ENCODE measurements at regions not wholly inside any gene's neighbourhood (a gene's known extent, or its start where the extent isn't known, plus 50 kb on each side); places are given as distances from the start of the nearest gene placed in this dataset.

DNA sequence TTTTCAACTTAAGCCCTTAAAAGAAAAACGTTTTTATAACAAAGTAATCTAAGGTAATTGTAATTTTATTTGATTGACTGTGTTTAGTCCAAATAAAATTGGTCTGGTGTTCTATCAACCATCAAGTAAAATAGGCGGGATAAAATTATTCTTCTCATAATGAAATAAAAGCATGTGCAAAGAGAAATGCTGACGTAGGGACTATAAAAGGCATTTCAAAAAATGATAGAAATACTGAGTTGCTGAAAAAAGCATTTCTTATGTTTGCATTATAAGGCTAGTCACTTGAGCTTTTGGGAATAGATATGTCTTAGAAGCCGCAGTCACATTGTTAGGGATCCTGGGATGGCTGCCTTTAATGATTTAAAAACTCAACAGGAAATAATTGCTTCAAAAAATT lies 608.0 kb upstream of the JAG1 start:
- Histone ChIP-seq H3K36me3 (ENCODE audit: control insufficient read depth, insufficient read depth, low read length) (no peaks in the 10 kb centered on the region), H3K9me3 (ENCODE audit: control insufficient read depth, insufficient read depth, low read length) (no peaks in the 10 kb centered on the region), H3K4me3 (ENCODE audit: low read depth, low read length) (no peak overlapping the region), H3K9ac (ENCODE audit: low read depth, low read length) (no peak overlapping the region), H3K27me3 (ENCODE audit: control insufficient read depth, insufficient read depth, low read length) (no peaks in the 10 kb centered on the region), H3K4me1 (ENCODE audit: control insufficient read depth, insufficient read depth, low read length) (no peaks in the 10 kb centered on the region)

DNA sequence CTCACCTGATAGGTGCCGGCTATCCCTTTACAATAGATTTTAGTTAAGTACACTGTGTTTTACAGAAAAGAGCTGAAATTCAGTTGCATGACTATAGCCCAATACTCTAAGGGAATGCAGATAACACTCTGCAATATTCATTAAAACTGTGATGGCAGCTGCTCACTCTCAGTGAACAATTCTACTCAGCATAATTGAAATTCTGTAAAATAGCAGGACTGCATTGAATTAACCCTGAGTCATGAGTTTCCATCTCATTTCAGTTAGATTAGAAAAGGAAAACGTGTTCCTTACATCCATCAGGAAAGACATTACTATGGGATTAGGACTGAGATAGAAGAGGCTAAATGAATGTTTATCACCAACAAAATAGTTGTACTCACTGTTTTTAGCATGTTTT lies 613.3 kb upstream of the JAG1 start:
- H3K27me3 ChIP-seq (ENCODE audit: control insufficient read depth, insufficient read depth, low read length), result no peaks in the 10 kb centered on the region
- H3K4me3 ChIP-seq (ENCODE audit: low read depth, low read length), result no peak overlapping the region
- no peaks in the 10 kb centered on the region for H3K9me3 ChIP-seq (ENCODE audit: control insufficient read depth, insufficient read depth, low read length)
- H3K36me3 ChIP-seq (ENCODE audit: control insufficient read depth, insufficient read depth, low read length), result no peaks in the 10 kb centered on the region
- H3K9ac ChIP-seq (ENCODE audit: low read depth, low read length), result no peak overlapping the region
- H3K4me1 ChIP-seq (ENCODE audit: control insufficient read depth, insufficient read depth, low read length), result no peaks in the 10 kb centered on the region

DNA sequence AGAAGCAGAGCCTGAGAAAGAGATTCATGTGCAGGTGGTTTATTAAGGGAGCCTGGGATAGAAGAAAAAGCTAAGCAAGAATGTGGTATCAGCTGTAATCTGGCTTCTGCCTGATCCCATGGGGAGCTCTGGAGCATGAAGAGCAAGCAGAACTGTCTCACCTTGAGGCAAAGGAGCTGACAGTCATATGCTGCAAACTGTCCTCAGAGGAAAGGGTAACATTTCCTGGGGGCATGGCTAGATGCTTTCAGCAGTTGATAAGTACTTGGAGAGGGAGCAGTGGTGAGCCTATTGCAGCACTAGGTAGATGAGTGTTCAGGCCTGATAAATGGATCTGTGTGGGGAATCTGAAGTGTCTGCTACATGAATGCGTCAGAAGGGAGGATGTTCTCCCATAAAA lies 621.5 kb upstream of the BTBD3 start:
- H3K4me3 ChIP-seq (ENCODE audit: low read depth, low read length), result no peak overlapping the region
- no peaks in the 10 kb centered on the region for H3K4me1 ChIP-seq (ENCODE audit: control insufficient read depth, insufficient read depth, low read length)

DNA sequence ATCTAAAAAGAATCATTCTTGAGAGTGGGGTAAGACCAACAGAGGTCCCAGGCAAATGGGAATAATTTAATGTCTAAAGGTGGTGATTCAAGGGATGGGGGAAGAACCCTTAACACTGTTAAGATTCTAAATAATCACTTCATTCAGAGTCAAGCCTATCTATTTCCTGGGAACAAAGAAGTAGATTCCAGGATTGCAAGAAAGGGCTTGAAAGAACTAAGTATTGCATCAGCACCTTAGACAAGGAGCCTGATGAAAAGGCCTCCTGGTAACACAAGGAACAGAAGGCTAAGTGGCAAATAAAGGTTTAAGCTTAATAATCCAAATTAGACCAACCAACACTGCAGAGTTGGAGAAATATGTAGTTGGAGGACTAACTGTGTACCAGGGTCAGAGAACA lies 620.7 kb upstream of the BTBD3 start:
- H3K4me1 ChIP-seq (ENCODE audit: control insufficient read depth, insufficient read depth, low read length), result no peaks in the 10 kb centered on the region
- no peak overlapping the region for H3K4me3 ChIP-seq (ENCODE audit: low read depth, low read length)
- no peaks in the 10 kb centered on the region for H3K36me3 ChIP-seq (ENCODE audit: control insufficient read depth, insufficient read depth, low read length)
- no peak overlapping the region for H3K9ac ChIP-seq (ENCODE audit: low read depth, low read length)
- no peaks in the 10 kb centered on the region for H3K9me3 ChIP-seq (ENCODE audit: control insufficient read depth, insufficient read depth, low read length)
- H3K27me3 ChIP-seq (ENCODE audit: control insufficient read depth, insufficient read depth, low read length), result no peaks in the 10 kb centered on the region

More for the DNA sequence above, 621.5 kb upstream of the BTBD3 start:
- Histone ChIP-seq H3K9ac (ENCODE audit: low read depth, low read length) (no peak overlapping the region), H3K27me3 (ENCODE audit: control insufficient read depth, insufficient read depth, low read length) (no peaks in the 10 kb centered on the region), H3K9me3 (ENCODE audit: control insufficient read depth, insufficient read depth, low read length) (no peaks in the 10 kb centered on the region), H3K36me3 (ENCODE audit: control insufficient read depth, insufficient read depth, low read length) (no peaks in the 10 kb centered on the region)

DNA sequence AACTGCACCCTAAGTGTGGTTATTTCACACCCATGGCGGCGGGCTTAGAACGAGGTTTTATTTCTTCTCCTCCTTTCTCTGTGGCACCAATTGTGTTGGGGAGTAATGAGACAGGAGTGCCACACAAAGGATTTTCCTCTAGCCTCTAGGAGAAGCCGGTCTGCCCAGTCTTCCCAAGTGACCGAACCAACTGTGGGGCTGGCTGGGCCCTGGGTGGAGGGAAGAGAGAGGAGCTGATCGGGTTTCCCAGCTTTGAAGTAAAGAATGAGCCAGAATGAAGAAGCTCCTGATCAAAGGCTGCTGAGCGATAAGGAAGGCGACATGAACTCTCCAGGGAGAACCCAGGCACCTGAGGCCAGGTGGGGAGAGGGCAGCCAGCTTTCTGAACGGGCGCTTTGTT lies 616.0 kb upstream of the BTBD3 start:
- Histone ChIP-seq H3K4me1 (ENCODE audit: control insufficient read depth, insufficient read depth, low read length) (no peaks in the 10 kb centered on the region), H3K4me3 (ENCODE audit: low read depth, low read length) (no peak overlapping the region), H3K27me3 (ENCODE audit: control insufficient read depth, insufficient read depth, low read length) (no peaks in the 10 kb centered on the region), H3K9ac (ENCODE audit: low read depth, low read length) (no peak overlapping the region), H3K9me3 (ENCODE audit: control insufficient read depth, insufficient read depth, low read length) (no peaks in the 10 kb centered on the region), H3K36me3 (ENCODE audit: control insufficient read depth, insufficient read depth, low read length) (no peaks in the 10 kb centered on the region)

DNA sequence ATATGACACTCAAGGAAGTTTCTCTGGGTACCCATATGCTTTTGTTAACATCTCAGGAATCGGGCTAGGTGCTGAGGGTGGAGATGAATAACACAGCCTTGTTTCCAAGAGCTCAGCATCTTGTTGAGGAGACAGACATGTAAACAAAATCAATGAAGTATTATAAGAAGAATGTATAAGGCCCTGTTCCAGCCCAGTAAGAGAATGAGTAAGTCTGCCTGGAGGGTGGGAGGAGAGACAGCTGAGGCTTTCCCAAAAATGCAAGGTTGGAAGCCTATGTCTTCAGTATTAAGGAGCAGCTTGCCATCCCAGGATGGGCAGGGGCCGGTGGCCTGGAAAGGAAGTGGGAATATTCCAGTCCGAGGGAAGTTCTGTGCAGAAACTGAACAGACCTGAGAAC lies 615.3 kb upstream of the BTBD3 start:
- H3K36me3 ChIP-seq (ENCODE audit: control insufficient read depth, insufficient read depth, low read length), result no peaks in the 10 kb centered on the region
- no peaks in the 10 kb centered on the region for H3K27me3 ChIP-seq (ENCODE audit: control insufficient read depth, insufficient read depth, low read length)
- no peak overlapping the region for H3K4me3 ChIP-seq (ENCODE audit: low read depth, low read length)
- no peaks in the 10 kb centered on the region for H3K4me1 ChIP-seq (ENCODE audit: control insufficient read depth, insufficient read depth, low read length)
- no peaks in the 10 kb centered on the region for H3K9me3 ChIP-seq (ENCODE audit: control insufficient read depth, insufficient read depth, low read length)
- no peak overlapping the region for H3K9ac ChIP-seq (ENCODE audit: low read depth, low read length)

DNA sequence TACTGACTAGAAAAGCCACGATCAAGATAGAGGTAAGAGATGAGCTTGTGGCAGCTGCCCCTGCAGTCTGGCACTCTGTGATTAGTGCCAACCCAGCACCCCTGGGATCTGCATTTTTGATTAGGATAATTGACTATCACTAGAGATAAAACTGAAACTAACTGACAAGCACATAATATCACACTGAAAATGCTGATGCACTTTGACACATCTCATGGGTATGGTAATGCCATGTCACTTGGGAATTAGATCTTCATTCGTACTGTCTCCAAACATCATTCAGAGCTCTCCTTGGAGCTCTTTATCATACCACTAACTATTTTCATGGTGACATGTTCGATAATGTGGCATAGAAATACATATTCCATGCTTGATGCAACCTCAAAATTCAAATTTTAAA lies 612.9 kb upstream of the BTBD3 start:
- Histone ChIP-seq H3K27me3 (ENCODE audit: control insufficient read depth, insufficient read depth, low read length) (no peaks in the 10 kb centered on the region), H3K9me3 (ENCODE audit: control insufficient read depth, insufficient read depth, low read length) (no peaks in the 10 kb centered on the region), H3K4me1 (ENCODE audit: control insufficient read depth, insufficient read depth, low read length) (no peaks in the 10 kb centered on the region), H3K36me3 (ENCODE audit: control insufficient read depth, insufficient read depth, low read length) (no peaks in the 10 kb centered on the region), H3K4me3 (ENCODE audit: low read depth, low read length) (no peak overlapping the region), H3K9ac (ENCODE audit: low read depth, low read length) (no peak overlapping the region)

DNA sequence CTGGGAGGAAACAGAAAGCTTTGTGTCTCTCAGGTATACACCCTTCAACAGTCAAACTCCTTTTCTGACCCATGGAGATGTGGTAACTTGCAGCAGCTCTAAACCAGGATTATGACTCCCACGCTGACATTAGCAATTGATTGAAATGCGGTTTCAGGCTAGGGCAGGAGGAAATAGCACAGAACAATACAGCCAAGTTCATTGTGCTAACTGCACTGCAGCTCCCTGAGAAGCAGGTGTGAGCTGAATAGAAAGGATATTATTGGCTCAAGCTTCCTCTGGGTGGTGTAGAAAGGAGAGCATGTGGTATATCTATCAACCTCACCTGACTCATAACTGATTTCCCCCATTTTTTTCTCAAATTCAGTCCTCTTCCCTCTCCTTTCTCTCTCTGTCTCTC lies 612.3 kb upstream of the BTBD3 start:
- H3K9ac ChIP-seq (ENCODE audit: low read depth, low read length), result no peak overlapping the region
- H3K36me3 ChIP-seq (ENCODE audit: control insufficient read depth, insufficient read depth, low read length), result no peaks in the 10 kb centered on the region

DNA sequence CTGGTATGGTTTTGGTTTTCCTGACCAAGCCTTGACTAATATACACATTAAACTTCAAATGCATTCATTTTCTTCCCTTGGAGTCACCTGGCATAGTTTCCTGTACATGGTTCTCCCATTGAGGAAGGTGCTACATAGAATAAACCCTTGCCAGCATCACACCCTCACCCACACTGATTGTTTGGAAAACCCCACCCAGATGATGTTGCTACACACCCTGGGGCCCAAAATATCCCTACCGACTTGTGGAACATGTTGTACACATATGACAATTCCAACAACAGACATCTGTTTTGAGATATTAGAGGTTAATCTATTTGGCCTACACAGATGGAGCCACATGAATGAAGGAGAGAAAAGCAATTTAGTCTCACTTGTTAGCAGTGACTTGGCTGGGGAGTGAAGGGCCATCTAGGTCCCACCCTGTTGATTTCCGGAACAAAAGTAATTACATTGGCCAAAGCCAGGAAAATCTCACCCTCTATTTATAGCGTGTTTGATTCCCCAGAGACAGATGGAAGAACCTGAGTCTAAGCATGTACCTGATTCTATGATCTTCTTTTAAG lies 606.0 kb upstream of the BTBD3 start:
- H3K4me3 ChIP-seq (ENCODE audit: low read depth, low read length), result no peak overlapping the region
- H3K9ac ChIP-seq (ENCODE audit: low read depth, low read length), result no peak overlapping the region
- no peaks in the 10 kb centered on the region for H3K4me1 ChIP-seq (ENCODE audit: control insufficient read depth, insufficient read depth, low read length)
- H3K9me3 ChIP-seq (ENCODE audit: control insufficient read depth, insufficient read depth, low read length), result no peaks in the 10 kb centered on the region
- no peaks in the 10 kb centered on the region for H3K27me3 ChIP-seq (ENCODE audit: control insufficient read depth, insufficient read depth, low read length)
- H3K36me3 ChIP-seq (ENCODE audit: control insufficient read depth, insufficient read depth, low read length), result no peaks in the 10 kb centered on the region

More for the DNA sequence above, 612.3 kb upstream of the BTBD3 start:
- no peaks in the 10 kb centered on the region for H3K9me3 ChIP-seq (ENCODE audit: control insufficient read depth, insufficient read depth, low read length)
- H3K4me3 ChIP-seq (ENCODE audit: low read depth, low read length), result no peak overlapping the region
- no peaks in the 10 kb centered on the region for H3K27me3 ChIP-seq (ENCODE audit: control insufficient read depth, insufficient read depth, low read length)
- H3K4me1 ChIP-seq (ENCODE audit: control insufficient read depth, insufficient read depth, low read length), result no peaks in the 10 kb centered on the region

DNA sequence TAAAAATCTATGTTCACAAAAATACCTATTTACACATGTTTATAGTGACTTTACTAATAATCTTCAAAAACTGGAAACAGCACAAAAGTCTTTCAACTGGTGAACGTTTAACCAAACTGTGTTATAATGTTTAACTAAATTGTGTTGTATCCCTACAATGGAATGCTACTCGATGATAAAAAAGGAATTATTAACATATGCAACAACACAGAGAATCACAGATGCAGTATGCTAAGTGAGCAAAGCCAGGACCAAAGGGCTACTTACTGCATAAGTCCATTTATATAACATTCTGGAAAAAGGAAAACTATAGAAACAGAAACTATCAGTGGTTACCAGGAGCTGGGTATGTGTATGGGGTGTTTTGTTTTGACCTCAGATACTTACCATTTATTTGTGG lies 602.2 kb upstream of the BTBD3 start:
- no peak overlapping the region for H3K9ac ChIP-seq (ENCODE audit: low read depth, low read length)
- no peaks in the 10 kb centered on the region for H3K4me1 ChIP-seq (ENCODE audit: control insufficient read depth, insufficient read depth, low read length)
- no peaks in the 10 kb centered on the region for H3K27me3 ChIP-seq (ENCODE audit: control insufficient read depth, insufficient read depth, low read length)
- no peak overlapping the region for H3K4me3 ChIP-seq (ENCODE audit: low read depth, low read length)
- no peaks in the 10 kb centered on the region for H3K36me3 ChIP-seq (ENCODE audit: control insufficient read depth, insufficient read depth, low read length)
- no peaks in the 10 kb centered on the region for H3K9me3 ChIP-seq (ENCODE audit: control insufficient read depth, insufficient read depth, low read length)

DNA sequence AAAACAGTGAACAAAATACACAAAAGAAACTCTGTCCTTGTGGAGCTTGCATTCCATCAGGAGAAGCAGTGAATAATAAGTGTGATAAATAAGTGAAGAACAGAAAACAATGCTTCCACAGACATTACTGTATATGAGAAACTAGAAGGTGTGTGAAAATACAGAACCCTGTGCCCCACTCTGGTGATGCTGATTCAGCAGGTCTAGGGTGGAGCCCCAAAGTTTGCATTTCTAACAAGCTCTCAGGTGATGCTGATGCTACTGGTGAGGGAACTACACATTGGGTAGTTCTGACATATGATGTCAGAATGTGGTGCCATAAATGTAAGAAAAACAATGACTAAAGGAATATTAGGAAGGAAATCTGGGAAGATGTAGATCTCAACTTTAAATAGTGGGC lies 601.4 kb upstream of the BTBD3 start:
- no peaks in the 10 kb centered on the region for H3K4me1 ChIP-seq (ENCODE audit: control insufficient read depth, insufficient read depth, low read length)
- H3K36me3 ChIP-seq (ENCODE audit: control insufficient read depth, insufficient read depth, low read length), result no peaks in the 10 kb centered on the region
- no peaks in the 10 kb centered on the region for H3K9me3 ChIP-seq (ENCODE audit: control insufficient read depth, insufficient read depth, low read length)
- no peak overlapping the region for H3K4me3 ChIP-seq (ENCODE audit: low read depth, low read length)
- no peaks in the 10 kb centered on the region for H3K27me3 ChIP-seq (ENCODE audit: control insufficient read depth, insufficient read depth, low read length)
- H3K9ac ChIP-seq (ENCODE audit: low read depth, low read length), result no peak overlapping the region

DNA sequence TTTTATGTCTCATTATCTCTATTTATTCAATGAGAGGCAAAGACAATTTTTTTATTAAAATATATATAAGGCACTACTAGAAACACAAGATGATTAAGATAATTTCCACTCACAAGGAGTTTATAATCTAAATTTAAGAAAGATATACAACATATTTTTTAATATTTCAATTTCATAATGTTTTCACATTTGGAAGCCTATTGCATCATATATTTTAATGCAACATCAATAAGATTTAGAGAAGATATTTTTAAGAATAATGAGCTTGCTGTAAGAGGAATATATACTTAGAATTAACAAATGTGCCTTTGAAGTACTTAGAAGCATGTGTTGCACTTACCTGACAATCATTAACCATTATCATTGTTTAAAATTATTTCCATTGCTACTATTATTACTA lies 597.7 kb upstream of the BTBD3 start:
- Histone ChIP-seq H3K9ac (ENCODE audit: low read depth, low read length) (no peak overlapping the region), H3K9me3 (ENCODE audit: control insufficient read depth, insufficient read depth, low read length) (no peaks in the 10 kb centered on the region), H3K4me3 (ENCODE audit: low read depth, low read length) (no peak overlapping the region), H3K4me1 (ENCODE audit: control insufficient read depth, insufficient read depth, low read length) (no peaks in the 10 kb centered on the region), H3K27me3 (ENCODE audit: control insufficient read depth, insufficient read depth, low read length) (no peaks in the 10 kb centered on the region), H3K36me3 (ENCODE audit: control insufficient read depth, insufficient read depth, low read length) (no peaks in the 10 kb centered on the region)

DNA sequence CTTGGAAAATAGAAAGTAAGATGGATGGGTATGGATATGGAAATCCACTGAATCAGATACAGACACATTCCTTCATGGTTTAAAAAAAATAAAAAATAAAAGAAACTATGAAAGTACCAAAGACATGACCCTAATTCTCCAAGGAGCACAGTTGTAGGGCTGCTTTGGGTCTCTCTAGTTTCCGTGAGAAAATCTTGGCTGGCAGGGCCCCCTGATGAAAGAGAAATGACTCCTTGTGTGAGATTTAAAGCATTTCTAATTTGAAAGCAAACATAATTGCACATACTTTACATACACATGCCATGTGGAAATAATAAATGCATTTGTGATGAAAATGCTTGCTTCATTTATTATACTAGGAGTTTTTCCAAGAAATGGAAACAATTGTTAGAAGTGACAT lies 593.9 kb upstream of the BTBD3 start:
- no peak overlapping the region for H3K4me3 ChIP-seq (ENCODE audit: low read depth, low read length)
- no peaks in the 10 kb centered on the region for H3K36me3 ChIP-seq (ENCODE audit: control insufficient read depth, insufficient read depth, low read length)

More for the DNA sequence above, 593.9 kb upstream of the BTBD3 start:
- Histone ChIP-seq H3K9ac (ENCODE audit: low read depth, low read length) (no peak overlapping the region), H3K27me3 (ENCODE audit: control insufficient read depth, insufficient read depth, low read length) (no peaks in the 10 kb centered on the region), H3K4me1 (ENCODE audit: control insufficient read depth, insufficient read depth, low read length) (no peaks in the 10 kb centered on the region), H3K9me3 (ENCODE audit: control insufficient read depth, insufficient read depth, low read length) (no peaks in the 10 kb centered on the region)
